ENCODE measurements at regions not wholly inside any gene's neighbourhood (a gene's known extent, or its start where the extent isn't known, plus 50 kb on each side); places are given as distances from the start of the nearest gene placed in this dataset.
A peak's percentile ranks its signal among the peaks of the same experiment; 100 is the strongest.
"Not testable (repeated sequence)": the region's sequence is repeated elsewhere in the genome, so short reads cannot be mapped to it uniquely, and the experiment has no call there.

DNA sequence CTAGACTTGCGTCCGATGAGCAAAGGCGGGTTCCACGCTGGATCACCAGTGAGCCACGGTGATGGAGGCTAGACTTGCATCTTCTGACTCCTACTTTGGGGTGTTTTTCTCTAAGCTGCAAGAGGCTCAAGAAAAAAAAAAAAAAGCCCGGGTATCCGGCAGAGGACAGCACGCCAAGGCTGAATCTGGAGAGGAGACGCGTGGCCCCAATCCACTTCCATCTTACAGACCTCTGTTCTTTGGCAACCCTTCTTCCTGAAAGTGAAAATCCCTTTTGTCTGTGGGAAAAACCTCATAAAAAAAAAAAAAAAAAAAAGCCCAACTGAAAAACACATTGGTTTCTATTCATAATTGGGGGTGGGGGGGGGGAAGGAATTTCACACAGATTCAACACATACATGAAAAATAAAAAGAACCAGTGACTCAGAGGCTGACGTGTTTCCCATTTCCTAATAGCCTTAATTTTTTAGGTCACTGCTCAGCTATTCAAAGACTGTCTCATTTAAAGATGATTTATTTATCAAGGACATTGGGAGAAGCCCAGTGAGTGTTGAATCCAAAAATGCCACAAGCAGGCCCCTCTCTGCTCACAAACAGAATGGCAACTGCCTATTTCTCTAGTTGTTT lies 258.3 kb downstream of the FOXL1 start:
- Mint-ChIP-seq H3K4me3 (no peak overlapping the region), H3K9me3 (no peaks in the 10 kb centered on the region), H3K27ac (no peak overlapping the region), H3K27me3 (peaks cover 1% of the 10 kb centered on the region), H3K36me3 (no peaks in the 10 kb centered on the region), H3K4me1 (no peaks in the 10 kb centered on the region)

DNA sequence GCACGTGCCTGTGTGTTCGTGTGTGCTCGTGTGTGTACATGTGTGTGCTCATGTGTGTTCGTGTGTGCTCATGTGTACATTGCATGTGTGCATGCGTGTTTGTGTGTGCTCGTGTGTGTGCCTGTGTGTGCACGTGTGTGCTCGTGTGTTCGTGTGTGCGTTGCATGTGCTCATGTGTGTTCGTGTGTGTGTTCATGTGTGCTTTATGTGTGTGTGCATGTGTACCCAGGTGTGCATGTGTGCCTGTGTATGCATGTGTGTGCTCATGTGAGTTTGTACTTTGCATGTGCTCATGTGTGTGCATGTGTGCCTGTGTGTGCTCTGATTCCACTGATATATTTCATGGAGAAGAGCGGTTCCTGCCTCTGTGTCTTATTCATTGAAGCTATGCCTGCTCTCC lies 265.5 kb downstream of the FOXL1 start:
- no peaks in the 10 kb centered on the region for H3K9me3 Mint-ChIP-seq
- no peaks in the 10 kb centered on the region for H3K4me1 Mint-ChIP-seq
- H3K36me3 Mint-ChIP-seq, result no peaks in the 10 kb centered on the region
- no peak overlapping the region for H3K4me3 Mint-ChIP-seq
- peaks cover 2% of the 10 kb centered on the region for H3K27me3 Mint-ChIP-seq
- peak overlapping the region; percentile 72 for H3K27ac Mint-ChIP-seq

DNA sequence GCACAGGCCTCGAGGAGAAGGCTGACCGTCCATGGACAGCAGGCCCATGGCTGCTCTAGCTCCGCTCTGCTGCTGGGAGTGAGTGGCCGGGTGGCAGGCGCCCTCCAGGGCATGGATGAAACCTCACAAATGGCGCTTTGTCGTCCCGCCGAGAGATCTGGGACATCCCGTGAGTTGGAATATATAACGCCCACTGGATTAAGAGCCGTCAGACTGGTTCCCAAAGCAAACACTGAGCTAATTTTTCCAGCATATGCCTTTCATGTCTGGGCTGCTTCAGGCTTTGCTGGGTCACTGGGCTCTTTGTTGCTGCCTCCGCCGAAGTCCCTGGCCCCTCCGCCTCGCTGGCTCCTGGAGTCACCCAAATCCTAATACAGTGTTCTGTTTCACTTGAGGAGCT lies 266.3 kb downstream of the FOXL1 start:
- Mint-ChIP-seq H3K9me3 (no peaks in the 10 kb centered on the region), H3K4me3 (no peak overlapping the region), H3K36me3 (no peaks in the 10 kb centered on the region), H3K4me1 (no peaks in the 10 kb centered on the region), H3K27ac (no peak overlapping the region), H3K27me3 (peaks cover 2% of the 10 kb centered on the region)

DNA sequence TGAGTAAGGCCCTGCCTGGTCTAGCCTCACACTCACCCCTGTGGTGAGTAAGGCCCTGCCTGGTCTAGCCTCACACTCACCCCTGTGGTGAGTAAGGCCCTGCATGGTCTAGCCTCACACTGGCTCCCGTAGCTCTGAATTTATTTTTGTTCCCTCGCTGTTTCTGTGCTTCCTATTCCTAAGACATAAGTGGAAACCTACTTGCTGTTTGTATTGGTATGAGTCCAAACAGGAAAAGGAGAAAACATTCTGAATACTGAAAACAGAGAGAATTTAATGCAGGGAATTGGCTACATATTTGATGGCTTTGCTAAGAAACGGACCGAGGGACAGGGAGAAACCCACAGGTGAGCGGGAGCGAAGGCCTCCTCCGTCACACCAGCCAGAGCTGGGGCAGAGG lies 267.8 kb downstream of the FOXL1 start:
- H3K4me1 Mint-ChIP-seq, result no peaks in the 10 kb centered on the region
- no peaks in the 10 kb centered on the region for H3K36me3 Mint-ChIP-seq
- H3K27ac Mint-ChIP-seq, result no peak overlapping the region
- H3K27me3 Mint-ChIP-seq, result peaks cover 2% of the 10 kb centered on the region
- H3K9me3 Mint-ChIP-seq, result no peaks in the 10 kb centered on the region
- no peak overlapping the region for H3K4me3 Mint-ChIP-seq

DNA sequence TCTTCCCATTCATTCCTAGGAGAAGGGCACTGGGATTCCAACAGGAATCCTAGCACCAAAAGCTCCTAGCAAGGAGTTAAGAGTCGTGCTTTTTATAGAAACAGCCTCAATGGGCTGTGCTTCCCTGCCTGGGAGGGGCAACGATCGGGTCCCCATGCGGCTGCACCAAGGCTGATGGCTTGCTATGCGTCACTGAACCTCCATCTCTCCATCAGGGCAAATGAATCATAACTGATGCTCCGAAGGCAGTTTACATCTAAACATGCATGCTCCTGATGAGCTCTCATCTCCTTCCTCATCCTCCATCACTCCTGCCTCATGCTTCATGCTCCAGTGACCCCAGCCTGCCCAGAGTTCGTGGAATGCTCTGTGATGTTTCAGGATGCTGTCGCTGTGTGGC lies 270.5 kb downstream of the FOXL1 start:
- no peak overlapping the region for H3K4me3 Mint-ChIP-seq
- H3K9me3 Mint-ChIP-seq, result no peaks in the 10 kb centered on the region
- no peaks in the 10 kb centered on the region for H3K36me3 Mint-ChIP-seq
- H3K27me3 Mint-ChIP-seq, result peaks cover under 1% of the 10 kb centered on the region
- H3K27ac Mint-ChIP-seq, result no peak overlapping the region
- H3K4me1 Mint-ChIP-seq, result no peaks in the 10 kb centered on the region

DNA sequence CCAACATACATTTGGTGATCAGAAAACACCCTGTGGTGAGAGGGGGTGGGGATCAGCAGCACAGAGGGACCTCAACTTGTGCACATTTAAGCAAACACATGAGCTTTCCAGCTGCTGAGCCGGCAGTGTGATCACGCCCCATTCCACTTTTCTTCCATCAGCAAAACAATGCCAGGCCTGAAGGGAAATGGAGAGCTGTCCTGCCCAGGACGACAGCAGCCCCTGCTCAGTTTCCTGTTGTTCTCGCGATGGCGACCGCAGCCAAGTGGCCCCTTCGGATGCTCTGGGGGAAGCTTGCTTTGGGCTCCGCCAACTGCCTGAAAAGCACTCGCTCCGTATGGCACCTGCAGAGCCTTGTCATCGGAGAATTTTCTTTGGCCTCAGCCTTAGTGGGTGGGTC lies 272.3 kb downstream of the FOXL1 start:
- no peaks in the 10 kb centered on the region for H3K9me3 Mint-ChIP-seq
- H3K4me1 Mint-ChIP-seq, result no peaks in the 10 kb centered on the region
- no peaks in the 10 kb centered on the region for H3K36me3 Mint-ChIP-seq
- no peak overlapping the region for H3K4me3 Mint-ChIP-seq
- no peak overlapping the region for H3K27ac Mint-ChIP-seq
- H3K27me3 Mint-ChIP-seq, result no peaks in the 10 kb centered on the region

DNA sequence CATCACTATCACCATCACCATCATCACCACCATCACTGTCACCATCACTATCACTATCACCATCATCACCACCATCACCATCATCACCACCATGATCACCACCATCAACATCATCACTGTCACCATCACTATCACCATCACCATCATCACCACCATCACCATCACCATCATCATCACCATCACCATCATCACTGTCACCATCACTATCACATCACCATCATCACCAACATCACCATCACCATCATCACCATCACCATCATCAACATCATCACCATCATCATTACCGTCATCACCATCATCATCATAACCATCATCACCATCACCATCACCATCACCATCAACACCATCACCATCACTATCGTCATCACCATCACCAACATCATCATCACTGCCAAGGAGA lies 273.8 kb downstream of the FOXL1 start:
- no peaks in the 10 kb centered on the region for H3K27me3 Mint-ChIP-seq
- no peaks in the 10 kb centered on the region for H3K36me3 Mint-ChIP-seq
- H3K9me3 Mint-ChIP-seq, result no peaks in the 10 kb centered on the region
- no peak overlapping the region for H3K27ac Mint-ChIP-seq
- no peak overlapping the region for H3K4me3 Mint-ChIP-seq
- H3K4me1 Mint-ChIP-seq, result no peaks in the 10 kb centered on the region

DNA sequence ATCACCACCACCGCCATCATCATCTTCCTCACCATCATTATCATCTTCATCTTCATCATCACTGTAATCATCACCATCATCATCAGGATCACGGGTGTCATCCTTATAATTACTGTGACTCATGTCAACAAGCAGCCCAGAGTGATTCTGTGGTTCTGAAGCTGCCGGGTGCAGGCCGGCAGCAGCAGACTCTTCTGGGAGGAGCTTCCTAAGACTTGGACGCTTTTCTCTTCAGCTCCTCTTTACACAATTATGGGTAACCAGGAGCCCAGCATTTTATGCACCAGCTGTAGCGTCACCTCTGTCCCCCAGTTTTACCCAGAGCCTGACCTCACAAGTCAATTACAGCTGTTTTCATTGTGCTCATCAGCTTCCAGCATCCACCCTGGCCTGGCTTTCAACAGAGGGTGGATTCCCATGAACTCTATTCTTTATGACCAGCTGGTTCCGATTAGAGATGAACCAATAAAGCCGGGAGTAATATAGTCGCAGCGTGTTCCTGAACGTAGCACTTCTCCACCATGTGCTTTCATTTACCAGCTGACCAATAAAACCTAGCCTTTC lies 275.8 kb downstream of the FOXL1 start:
- no peaks in the 10 kb centered on the region for H3K9me3 Mint-ChIP-seq

DNA sequence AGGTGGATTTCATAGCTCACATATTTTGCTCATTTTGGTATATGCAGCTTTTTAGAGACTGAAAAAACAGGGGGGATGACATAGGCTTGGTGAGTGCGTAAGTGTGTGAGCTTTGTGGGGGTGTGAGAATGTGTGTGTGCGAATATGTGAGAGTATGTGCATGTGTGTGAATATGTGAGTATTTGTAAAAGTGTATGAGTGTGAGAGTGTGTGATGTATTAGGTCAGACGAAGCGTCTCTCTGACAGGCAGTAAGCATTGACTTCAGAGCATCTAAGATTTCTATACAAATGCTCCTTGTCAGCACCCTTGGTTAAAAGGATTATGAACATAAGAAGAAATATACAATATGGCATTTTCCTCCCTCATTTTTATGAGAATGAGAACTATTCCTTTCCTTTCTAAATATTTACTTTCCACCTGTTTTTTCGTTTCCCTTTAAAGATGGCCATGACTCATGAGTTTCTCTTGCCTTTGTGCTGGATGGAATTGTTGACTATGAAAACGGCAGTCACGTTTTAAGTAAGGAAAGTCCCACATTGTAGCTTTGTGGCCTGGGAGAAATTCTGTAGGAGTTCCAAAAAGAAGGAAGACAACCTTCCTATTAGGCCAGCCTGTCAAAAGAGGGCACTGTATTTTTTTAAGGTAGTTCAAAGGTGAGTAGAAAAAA lies 276.4 kb downstream of the FOXL1 start:
- Mint-ChIP-seq H3K9me3 (no peaks in the 10 kb centered on the region), H3K27ac (no peak overlapping the region), H3K27me3 (no peaks in the 10 kb centered on the region), H3K4me3 (no peak overlapping the region), H3K4me1 (no peaks in the 10 kb centered on the region), H3K36me3 (no peaks in the 10 kb centered on the region)

More for the DNA sequence above, 275.8 kb downstream of the FOXL1 start:
- no peak overlapping the region for H3K4me3 Mint-ChIP-seq
- no peaks in the 10 kb centered on the region for H3K4me1 Mint-ChIP-seq
- H3K27me3 Mint-ChIP-seq, result no peaks in the 10 kb centered on the region
- H3K36me3 Mint-ChIP-seq, result no peaks in the 10 kb centered on the region
- H3K27ac Mint-ChIP-seq, result no peak overlapping the region

DNA sequence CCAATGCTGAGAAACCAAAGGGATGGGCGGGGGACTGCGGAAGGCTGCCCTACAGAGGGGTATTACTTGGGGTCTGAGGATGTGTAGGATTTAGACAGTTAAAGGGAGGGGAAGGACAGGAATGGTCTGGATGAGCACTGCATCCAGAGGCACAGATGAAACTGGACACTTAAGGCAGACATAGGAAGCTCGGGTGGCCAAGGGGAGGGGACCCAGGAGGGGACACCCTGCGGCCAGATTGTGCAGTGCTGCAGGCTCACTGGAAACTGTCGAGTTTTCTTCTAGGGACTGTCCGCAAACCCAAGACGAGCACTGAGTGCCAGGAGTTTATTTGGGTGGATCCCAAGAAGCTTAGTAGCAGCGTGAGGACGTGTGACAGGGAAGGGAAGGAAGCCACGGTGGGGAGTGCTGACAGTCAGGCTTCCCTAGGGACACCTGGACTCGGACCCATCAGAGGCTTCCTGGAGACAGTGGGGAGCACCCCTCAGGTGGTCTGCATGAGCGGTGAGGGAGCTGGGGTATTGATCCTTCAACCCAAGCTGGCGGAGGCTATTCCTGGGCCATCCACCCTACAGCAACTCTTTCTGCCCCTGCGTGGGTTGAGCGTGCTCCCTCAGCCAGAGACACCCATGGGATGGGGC lies 278.7 kb downstream of the FOXL1 start:
- no peaks in the 10 kb centered on the region for H3K4me1 Mint-ChIP-seq
- H3K4me3 Mint-ChIP-seq, result no peak overlapping the region
- no peak overlapping the region for H3K27ac Mint-ChIP-seq
- no peaks in the 10 kb centered on the region for H3K36me3 Mint-ChIP-seq
- H3K9me3 Mint-ChIP-seq, result no peaks in the 10 kb centered on the region
- H3K27me3 Mint-ChIP-seq, result no peaks in the 10 kb centered on the region

DNA sequence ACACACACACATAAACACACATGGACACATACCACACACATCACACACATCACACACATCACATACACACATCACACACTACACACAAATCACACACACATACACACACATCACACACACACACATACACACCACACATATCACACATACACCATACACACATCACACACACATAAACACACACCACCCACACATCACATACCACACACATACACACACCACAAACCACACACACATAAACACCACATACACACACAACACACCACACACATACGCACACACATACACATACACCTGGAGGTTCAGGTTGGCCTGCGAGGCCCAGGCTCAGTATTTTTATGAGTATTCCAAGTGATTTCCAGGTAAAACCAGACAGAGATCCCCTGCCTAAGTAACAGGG lies 279.5 kb downstream of the FOXL1 start:
- no peaks in the 10 kb centered on the region for H3K9me3 Mint-ChIP-seq
- no peak overlapping the region for H3K27ac Mint-ChIP-seq
- H3K4me3 Mint-ChIP-seq, result no peak overlapping the region
- no peaks in the 10 kb centered on the region for H3K27me3 Mint-ChIP-seq
- no peaks in the 10 kb centered on the region for H3K4me1 Mint-ChIP-seq
- no peaks in the 10 kb centered on the region for H3K36me3 Mint-ChIP-seq

DNA sequence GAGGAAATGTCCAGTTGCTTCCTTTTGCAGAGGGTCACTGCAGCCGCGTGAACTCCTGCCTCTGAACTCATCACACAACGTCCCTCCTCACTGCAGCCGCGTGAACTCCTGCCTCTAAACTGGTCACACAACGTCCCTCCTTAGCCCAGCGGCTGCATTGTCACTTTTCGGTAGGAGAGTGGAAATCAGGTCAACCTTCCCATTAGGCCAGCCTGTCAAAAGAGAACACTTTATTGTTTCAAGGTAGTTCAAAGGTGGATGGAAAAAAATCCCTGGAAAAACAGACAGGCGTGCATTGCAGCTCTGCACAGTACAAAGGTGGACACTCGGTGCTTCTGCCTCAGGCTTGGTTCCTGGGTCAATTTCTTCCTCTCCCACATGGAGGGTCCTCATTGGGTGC lies 280.2 kb downstream of the FOXL1 start:
- no peaks in the 10 kb centered on the region for H3K36me3 Mint-ChIP-seq
- H3K9me3 Mint-ChIP-seq, result no peaks in the 10 kb centered on the region
- no peak overlapping the region for H3K27ac Mint-ChIP-seq
- no peaks in the 10 kb centered on the region for H3K27me3 Mint-ChIP-seq
- no peak overlapping the region for H3K4me3 Mint-ChIP-seq
- no peaks in the 10 kb centered on the region for H3K4me1 Mint-ChIP-seq

DNA sequence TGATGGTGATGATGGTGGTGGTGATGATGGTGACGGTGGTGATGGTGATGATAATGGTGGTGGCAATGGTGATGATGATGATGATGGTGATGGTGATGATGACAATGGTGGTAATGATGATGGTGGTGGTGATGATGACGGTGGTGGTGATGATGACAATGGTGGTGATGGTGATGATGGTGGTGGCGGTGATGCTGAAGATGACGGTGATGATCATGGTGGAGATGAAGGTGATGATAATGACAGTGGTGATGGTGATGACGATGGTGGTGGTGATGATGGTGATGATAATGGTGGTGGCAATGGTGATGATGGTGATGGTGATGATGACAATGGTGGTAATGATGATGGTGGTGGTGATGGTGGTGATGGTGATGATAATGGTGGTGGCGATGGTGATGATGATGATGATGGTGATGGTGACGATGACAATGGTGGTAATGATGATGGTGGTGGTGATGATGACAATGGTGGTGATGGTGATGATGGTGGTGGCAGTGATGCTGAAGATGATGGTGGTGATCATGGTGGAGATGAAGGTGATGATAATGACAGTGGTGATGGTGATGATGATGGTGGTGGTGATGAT lies 283.0 kb downstream of the FOXL1 start:
- H3K27me3 Mint-ChIP-seq, H3K4me3 Mint-ChIP-seq, H3K9me3 Mint-ChIP-seq, H3K4me1 Mint-ChIP-seq, H3K36me3 Mint-ChIP-seq, H3K27ac Mint-ChIP-seq: not testable (repeated sequence)

DNA sequence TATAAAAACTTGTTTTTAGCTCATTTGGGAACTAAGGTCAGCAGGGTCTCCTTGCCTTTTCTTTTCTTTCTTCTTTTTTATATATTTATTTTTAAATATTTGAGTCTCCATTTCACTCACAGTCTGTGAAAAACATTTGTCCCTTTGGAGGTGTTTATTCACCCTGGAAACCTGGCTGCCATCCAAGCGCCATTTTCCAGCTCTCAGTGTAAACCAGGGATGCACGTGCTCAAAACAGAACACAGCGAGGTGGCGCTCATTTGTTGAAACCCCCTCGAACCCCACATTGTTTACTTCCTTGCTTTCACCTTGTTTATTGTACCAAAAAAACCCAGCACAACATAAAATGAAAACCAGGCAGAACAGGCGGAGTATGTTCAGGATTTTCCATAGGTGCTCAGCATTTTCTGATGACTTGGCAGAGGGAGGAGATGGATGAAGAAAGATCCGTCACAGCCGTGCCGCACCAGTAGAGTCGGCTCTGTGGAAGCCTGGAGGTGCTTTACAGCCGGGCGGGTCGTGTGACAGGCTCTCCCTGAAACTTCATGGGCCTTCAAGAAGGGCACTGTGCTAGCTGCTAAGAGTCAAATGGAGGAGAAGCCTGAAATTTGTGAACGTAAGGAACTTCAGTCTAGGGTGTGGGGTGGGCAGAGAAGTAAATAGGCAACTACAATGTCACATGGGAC lies 284.4 kb downstream of the FOXL1 start:
- Mint-ChIP-seq H3K27ac (no peak overlapping the region), H3K27me3 (no peaks in the 10 kb centered on the region), H3K4me3 (no peak overlapping the region), H3K4me1 (no peaks in the 10 kb centered on the region), H3K36me3 (no peaks in the 10 kb centered on the region), H3K9me3 (no peaks in the 10 kb centered on the region)

DNA sequence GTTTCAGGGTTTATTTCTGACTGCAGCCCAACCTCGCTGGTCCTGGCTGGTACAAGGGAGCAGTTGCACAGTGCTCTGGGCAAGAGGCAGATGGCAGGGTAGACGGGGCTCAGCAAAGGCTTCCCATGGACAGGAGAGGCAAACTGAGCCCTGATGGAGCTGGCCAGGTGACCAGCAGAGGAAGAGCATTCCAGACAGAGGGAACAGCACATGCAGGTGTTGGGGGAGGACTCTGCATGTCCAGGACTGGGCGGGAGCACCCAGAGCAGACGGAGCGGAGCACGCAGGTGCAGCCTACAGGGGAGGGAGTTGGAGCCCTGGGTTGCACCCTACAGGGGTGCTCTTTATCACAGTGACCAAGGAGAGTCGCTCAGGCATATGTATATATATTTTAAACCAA lies 285.3 kb downstream of the FOXL1 start:
- no peak overlapping the region for H3K4me3 Mint-ChIP-seq
- H3K27me3 Mint-ChIP-seq, result no peaks in the 10 kb centered on the region
- no peaks in the 10 kb centered on the region for H3K36me3 Mint-ChIP-seq
- no peaks in the 10 kb centered on the region for H3K9me3 Mint-ChIP-seq
- no peaks in the 10 kb centered on the region for H3K4me1 Mint-ChIP-seq
- H3K27ac Mint-ChIP-seq, result no peak overlapping the region

DNA sequence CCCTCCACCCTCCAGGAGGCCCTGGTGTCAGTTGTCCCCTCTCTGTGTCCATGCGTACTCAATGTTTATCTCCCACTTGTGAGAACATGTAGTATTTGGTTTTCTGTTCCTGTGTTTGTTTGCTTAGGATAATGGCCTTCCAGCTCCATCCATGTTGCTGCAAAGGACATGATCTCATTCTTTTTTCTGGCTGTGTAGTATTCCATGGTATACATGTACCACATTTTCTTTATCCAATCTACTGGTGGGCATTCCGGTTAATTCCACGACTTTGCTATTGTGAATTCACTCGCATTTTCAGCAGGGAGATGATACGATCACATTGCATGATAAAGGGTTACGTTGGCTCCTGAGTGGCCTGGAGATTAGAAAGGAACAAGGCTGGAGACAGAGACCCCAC lies 286.2 kb downstream of the FOXL1 start:
- H3K4me1 Mint-ChIP-seq, result no peaks in the 10 kb centered on the region
- H3K27me3 Mint-ChIP-seq, result no peaks in the 10 kb centered on the region
- H3K36me3 Mint-ChIP-seq, result no peaks in the 10 kb centered on the region
- H3K9me3 Mint-ChIP-seq, result no peaks in the 10 kb centered on the region
- no peak overlapping the region for H3K27ac Mint-ChIP-seq
- no peak overlapping the region for H3K4me3 Mint-ChIP-seq

Data from activated naive CD4-positive, alpha-beta T cell treated with anti-CD3 and anti-CD28 coated beads, Interleukin-2, amount 50 U/mL, for 24 hours (primary cell).